HUDEP-2 (cell line): ENCODE measurements at regions not wholly inside any gene's neighbourhood (a gene's known extent, or its start where the extent isn't known, plus 50 kb on each side); places are given as distances from the start of the nearest gene placed in this dataset.
"Not testable (repeated sequence)": the region's sequence is repeated elsewhere in the genome, so short reads cannot be mapped to it uniquely, and the experiment has no call there.

Experiments used
- DNase-seq, 76 experiments: peaks; one replicate each; lab custom pipeline; 2025; ENCODE audit not compliant: unreplicated experiment in 76 of 76; lab: John Stamatoyannopoulos, UW

- no peak for DNase-seq
Observed at GRCh38 chrX:69065451-69065850, 99.8 kb downstream of the PJA1 start.

- no peak for DNase-seq
Observed at GRCh38 chrX:69063486-69063885, 101.8 kb downstream of the PJA1 start.

- no peak for DNase-seq
Observed at GRCh38 chrX:69062493-69062892, 102.8 kb downstream of the PJA1 start.

- DNase-seq, result peak in 1 of 76 experiments; percentile 0
Observed at GRCh38 chrX:69060631-69061408, 104.4 kb downstream of the PJA1 start.

GRCh38 chrX:69055193-69055592 lies 110.1 kb downstream of the PJA1 start:
- no peak for DNase-seq

- not testable (repeated sequence) for DNase-seq
Observed at GRCh38 chrX:69054497-69054896, 110.8 kb downstream of the PJA1 start.

GRCh38 chrX:69051901-69052300 lies 113.4 kb downstream of the PJA1 start:
- no peak for DNase-seq

- DNase-seq, result no peak
Observed at GRCh38 chrX:69050051-69050765, 115.0 kb downstream of the PJA1 start.

GRCh38 chrX:69046996-69047490 lies 118.2 kb downstream of the PJA1 start:
- no peak for DNase-seq

- no peak for DNase-seq
Observed at GRCh38 chrX:69045616-69046345, 119.5 kb downstream of the PJA1 start.

GRCh38 chrX:69038816-69039215 lies 126.4 kb downstream of the PJA1 start:
- no peak for DNase-seq

- DNase-seq, result no peak
Observed at GRCh38 chrX:69038188-69038587, 127.1 kb downstream of the PJA1 start.

GRCh38 chrX:69037786-69038185 lies 127.5 kb downstream of the PJA1 start:
- no peak for DNase-seq

GRCh38 chrX:69036674-69037573 lies 128.3 kb downstream of the PJA1 start:
- DNase-seq, result no peak

- DNase-seq, result no peak
Observed at GRCh38 chrX:69034451-69034850, 130.8 kb downstream of the PJA1 start.

- DNase-seq, result no peak
Observed at GRCh38 chrX:69033936-69034335, 131.3 kb downstream of the PJA1 start.

GRCh38 chrX:69032601-69033000 lies 132.7 kb downstream of the PJA1 start:
- DNase-seq, result no peak

- DNase-seq, result no peak
Observed at GRCh38 chrX:69031971-69032391, 133.3 kb downstream of the PJA1 start.

GRCh38 chrX:69031181-69031580 lies 134.1 kb downstream of the PJA1 start:
- DNase-seq, result no peak

- DNase-seq, result no peak
Observed at GRCh38 chrX:69029771-69030170, 135.5 kb downstream of the PJA1 start.
